Osteoblast (primary cell): ENCODE measurements at regions not wholly inside any gene's neighbourhood (a gene's known extent, or its start where the extent isn't known, plus 50 kb on each side); places are given as distances from the start of the nearest gene placed in this dataset.

Experiments used
- DNase-seq: peaks from one replicate; pipeline ENCODE4 v3.0.0; 2011; ENCODE audit warnings: low spot score, mixed read lengths; ENCODE audit not compliant: insufficient read length; ENCODE audit errors: missing footprints
- H2AFZ ChIP-seq: 2 replicates; pipeline ENCODE4 v1.6.0; 2011; ENCODE audit warnings: mild to moderate bottlenecking, low read length
- H3K27ac ChIP-seq: 2 replicates; pipeline ENCODE4 v1.5.1; 2011; ENCODE audit warnings: mild to moderate bottlenecking, low read depth, low read length, moderate library complexity
- H3K27me3 ChIP-seq: 2 replicates; pipeline ENCODE4 v1.6.0; 2012; ENCODE audit warnings: mild to moderate bottlenecking, control low read depth, inconsistent platforms, low read length, moderate library complexity; ENCODE audit not compliant: insufficient read depth
- H3K36me3 ChIP-seq: 2 replicates; pipeline ENCODE4 v1.5.1; 2011; ENCODE audit warnings: mild to moderate bottlenecking, low read length, control low read depth, moderate library complexity; ENCODE audit not compliant: insufficient read depth
- H3K4me1 ChIP-seq: 2 replicates; pipeline ENCODE4 v1.5.1; 2011; ENCODE audit warnings: mild to moderate bottlenecking, low read length, control low read depth, moderate library complexity; ENCODE audit not compliant: insufficient read depth
- H3K4me2 ChIP-seq: 2 replicates; pipeline ENCODE4 v1.6.0; 2011; ENCODE audit warnings: mild to moderate bottlenecking, low read length; ENCODE audit not compliant: insufficient read depth
- H3K4me3 ChIP-seq: fragments of 200-600 bp; sonication (generic); 3 replicates; pipeline ENCODE4 v1.5.1; 2012; ENCODE audit warnings: mild to moderate bottlenecking, low read length, inconsistent platforms; ENCODE audit not compliant: insufficient read depth
- H3K79me2 ChIP-seq: 2 replicates; pipeline ENCODE4 v1.6.0; 2012; ENCODE audit warnings: mild to moderate bottlenecking, low read length, control low read depth, inconsistent platforms; ENCODE audit not compliant: insufficient read depth
- H3K9me3 ChIP-seq: 2 replicates; pipeline ENCODE4 v1.5.1; 2011; ENCODE audit warnings: low read depth, low read length, control low read depth
- H4K20me1 ChIP-seq: 2 replicates; pipeline ENCODE4 v1.6.0; 2012; ENCODE audit warnings: mild to moderate bottlenecking, low read length, control low read depth; ENCODE audit not compliant: insufficient read depth
- TF ChIP-seq, protein P1 (sequence below): IDR thresholded peaks from 2 replicates; pipeline ENCODE4 v1.5.1; 2011; ENCODE audit warnings: mild to moderate bottlenecking, low read depth, low read length, moderate library complexity; ENCODE audit errors: extremely low read depth

DNA sequence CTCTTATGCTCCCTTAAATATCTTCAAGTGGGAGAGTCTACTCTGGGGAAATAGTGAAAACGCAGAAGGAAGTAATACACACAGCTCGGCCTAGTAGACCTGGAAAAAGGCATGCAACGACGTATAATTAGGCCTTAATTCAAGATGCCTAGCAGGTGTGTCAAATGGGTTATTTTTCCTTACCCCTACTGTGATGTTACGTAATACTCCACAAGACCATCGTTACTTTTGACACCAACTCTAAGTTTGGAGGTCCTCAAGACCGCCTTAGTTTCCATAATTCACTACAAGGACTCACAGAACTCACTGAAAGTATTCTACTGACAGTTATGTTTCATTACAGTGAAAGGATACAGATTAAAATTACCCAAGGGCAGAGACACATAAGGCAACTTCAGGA, 1024.3 kb upstream of the MAP3K7 start:
- TF ChIP-seq, protein P1, sequence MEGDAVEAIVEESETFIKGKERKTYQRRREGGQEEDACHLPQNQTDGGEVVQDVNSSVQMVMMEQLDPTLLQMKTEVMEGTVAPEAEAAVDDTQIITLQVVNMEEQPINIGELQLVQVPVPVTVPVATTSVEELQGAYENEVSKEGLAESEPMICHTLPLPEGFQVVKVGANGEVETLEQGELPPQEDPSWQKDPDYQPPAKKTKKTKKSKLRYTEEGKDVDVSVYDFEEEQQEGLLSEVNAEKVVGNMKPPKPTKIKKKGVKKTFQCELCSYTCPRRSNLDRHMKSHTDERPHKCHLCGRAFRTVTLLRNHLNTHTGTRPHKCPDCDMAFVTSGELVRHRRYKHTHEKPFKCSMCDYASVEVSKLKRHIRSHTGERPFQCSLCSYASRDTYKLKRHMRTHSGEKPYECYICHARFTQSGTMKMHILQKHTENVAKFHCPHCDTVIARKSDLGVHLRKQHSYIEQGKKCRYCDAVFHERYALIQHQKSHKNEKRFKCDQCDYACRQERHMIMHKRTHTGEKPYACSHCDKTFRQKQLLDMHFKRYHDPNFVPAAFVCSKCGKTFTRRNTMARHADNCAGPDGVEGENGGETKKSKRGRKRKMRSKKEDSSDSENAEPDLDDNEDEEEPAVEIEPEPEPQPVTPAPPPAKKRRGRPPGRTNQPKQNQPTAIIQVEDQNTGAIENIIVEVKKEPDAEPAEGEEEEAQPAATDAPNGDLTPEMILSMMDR = no peak
- no peaks in the 10 kb centered on the region for H3K79me2 ChIP-seq
- no peaks in the 10 kb centered on the region for H4K20me1 ChIP-seq
- H3K4me1 ChIP-seq = no peaks in the 10 kb centered on the region
- no peaks in the 10 kb centered on the region for H3K27me3 ChIP-seq
- H3K4me2 ChIP-seq = no peak overlapping the region
- no peak for DNase-seq
- H2AFZ ChIP-seq = no peak overlapping the region
- H3K4me3 ChIP-seq = no peak overlapping the region
- H3K9me3 ChIP-seq = no peaks in the 10 kb centered on the region
- H3K27ac ChIP-seq = no peak overlapping the region
- H3K36me3 ChIP-seq = no peaks in the 10 kb centered on the region

DNA sequence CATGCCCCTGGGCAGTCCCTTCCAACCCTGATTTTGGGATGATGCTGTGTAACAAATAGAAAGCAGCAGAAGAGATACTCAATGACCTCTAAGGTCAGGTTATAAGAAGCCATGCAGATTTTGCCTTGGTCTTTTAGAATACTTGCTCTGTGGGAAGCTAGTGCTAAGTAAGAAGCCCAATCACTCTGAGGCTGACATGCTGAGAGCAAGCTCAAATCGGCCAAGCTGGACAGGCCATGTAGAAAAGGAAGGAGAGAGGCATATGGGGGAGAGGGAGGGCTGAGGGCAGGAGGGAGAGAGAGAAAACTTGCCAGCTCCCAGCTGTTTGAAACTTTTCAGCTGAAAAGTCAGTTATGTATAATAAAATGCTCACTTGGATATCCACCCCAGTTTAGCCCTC, 1021.6 kb upstream of the MAP3K7 start:
- no peaks in the 10 kb centered on the region for H3K4me1 ChIP-seq
- H3K27me3 ChIP-seq = no peaks in the 10 kb centered on the region
- H4K20me1 ChIP-seq = no peaks in the 10 kb centered on the region
- DNase-seq = no peak
- H3K4me2 ChIP-seq = no peak overlapping the region
- TF ChIP-seq, protein P1 = no peak
- H3K9me3 ChIP-seq = no peaks in the 10 kb centered on the region
- no peak overlapping the region for H2AFZ ChIP-seq
- H3K36me3 ChIP-seq = no peaks in the 10 kb centered on the region
- H3K27ac ChIP-seq = no peak overlapping the region
- H3K4me3 ChIP-seq = no peak overlapping the region
- no peaks in the 10 kb centered on the region for H3K79me2 ChIP-seq

DNA sequence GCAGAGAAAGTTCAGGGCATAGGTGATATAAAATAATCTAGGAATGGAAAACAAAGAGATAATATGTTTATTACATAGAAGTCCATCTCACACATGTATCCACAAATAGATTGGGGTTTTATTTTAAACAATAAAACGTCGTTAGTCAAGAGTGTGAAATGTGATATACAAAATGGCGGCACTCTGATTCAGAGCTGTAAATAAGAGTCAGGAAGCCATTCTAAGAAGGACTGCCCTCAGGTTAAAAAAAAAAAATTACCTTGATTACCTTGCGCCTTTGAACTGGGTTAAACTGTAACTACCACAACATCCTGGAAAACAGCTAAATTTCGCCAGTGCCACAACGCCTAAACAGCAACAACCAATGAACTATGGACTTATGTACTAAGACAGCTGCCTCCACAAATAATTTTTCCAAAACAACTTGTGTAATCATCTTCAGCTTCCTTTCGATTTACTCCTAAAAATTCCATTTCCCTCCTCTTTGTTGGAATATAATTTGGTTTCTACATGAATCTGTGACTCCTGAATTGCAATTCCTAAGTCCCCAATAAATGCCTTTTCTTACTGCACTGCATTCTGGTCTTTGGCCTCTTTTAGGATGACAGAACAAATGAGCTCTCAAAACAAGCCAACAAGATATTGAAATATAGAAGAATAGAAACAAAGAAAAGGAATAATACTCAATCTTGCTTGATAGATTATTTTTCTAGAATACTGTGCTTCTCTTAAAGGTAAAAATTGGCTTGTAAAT, 1019.5 kb upstream of the MAP3K7 start:
- Histone ChIP-seq H3K79me2 (no peaks in the 10 kb centered on the region), H3K4me2 (no peak overlapping the region), H3K4me1 (no peaks in the 10 kb centered on the region), H3K27ac (no peak overlapping the region), H3K27me3 (no peaks in the 10 kb centered on the region), H2AFZ (no peak overlapping the region), H3K4me3 (no peak overlapping the region), H4K20me1 (no peaks in the 10 kb centered on the region), H3K9me3 (no peaks in the 10 kb centered on the region), H3K36me3 (no peaks in the 10 kb centered on the region)
- DNase-seq = no peak
- TF ChIP-seq, protein P1 = no peak

DNA sequence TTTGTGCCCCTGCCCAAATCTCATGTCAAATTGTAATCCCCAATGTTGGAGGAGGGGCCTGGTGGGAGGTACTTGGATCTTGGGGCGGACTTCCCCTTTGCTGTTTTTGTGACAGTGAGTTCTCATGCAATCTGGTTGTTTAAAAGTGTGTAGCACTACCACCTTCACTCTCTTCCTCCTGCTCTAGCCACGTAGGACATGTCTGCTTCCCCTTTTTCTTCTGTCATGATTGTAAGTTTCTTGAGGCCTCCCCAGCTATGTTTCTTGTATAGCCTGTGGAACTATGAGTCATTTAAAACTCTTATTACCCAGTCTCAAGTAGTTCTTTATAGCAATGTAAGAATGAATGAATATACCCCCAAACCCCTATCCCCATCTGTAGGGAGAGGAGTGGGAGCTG, 1013.7 kb upstream of the MAP3K7 start:
- Histone ChIP-seq H3K9me3 (peaks cover 4% of the 10 kb centered on the region), H4K20me1 (no peaks in the 10 kb centered on the region), H3K27me3 (no peaks in the 10 kb centered on the region), H2AFZ (no peak overlapping the region), H3K4me3 (no peak overlapping the region), H3K4me1 (no peaks in the 10 kb centered on the region), H3K4me2 (no peak overlapping the region), H3K36me3 (no peaks in the 10 kb centered on the region), H3K27ac (no peak overlapping the region), H3K79me2 (no peaks in the 10 kb centered on the region)
- no peak for DNase-seq
- TF ChIP-seq, protein P1 = no peak
